Endothelial cell of umbilical vein (primary cell): ENCODE measurements at regions not wholly inside any gene's neighbourhood (a gene's known extent, or its start where the extent isn't known, plus 50 kb on each side); places are given as distances from the start of the nearest gene placed in this dataset.

Source experiments
- BruUV-seq: library from RNA; stranded (reverse); fragments of 400-500 nt; replicated peaks from 2 replicates; lab custom pipeline; 2021; lab: Mats Ljungman, UMichigan
- CTCF ChIA-PET: fragments of 300-600, 350-600 bp; sonication (Branson Sonifier 250); formaldehyde crosslinking; loops from one replicate; lab custom pipeline; 2021; ENCODE audit warnings: antibody characterized with exemption, inconsistent platforms; lab: Charles Lee
- POLR2A ChIA-PET: fragments of 300-600, 350-600 bp; sonication (Branson Sonifier 250); formaldehyde crosslinking; loops from one replicate; lab custom pipeline; 2021; ENCODE audit warnings: antibody characterized with exemption, inconsistent platforms; lab: Charles Lee
- DNase-seq: peaks from one replicate; pipeline ENCODE4 v3.0.0-alpha.2; 2011; ENCODE audit warnings: low read depth, low spot score
- FAIRE-seq: peaks from 2 replicates; lab custom pipeline; 2011; peaks lifted over from hg19 to GRCh38; lab: Jason Lieb, UNC
- H2AFZ ChIP-seq: 2 replicates; pipeline ENCODE4 v1.6.0; 2012; ENCODE audit warnings: low read depth, low read length, control low read depth, inconsistent platforms
- H3K27ac ChIP-seq: 2 replicates; pipeline ENCODE4 v1.5.1; 2011; ENCODE audit warnings: low read depth, mild to moderate bottlenecking, control low read depth, low read length, moderate library complexity; ENCODE audit not compliant: insufficient read depth
- H3K27me3 ChIP-seq, 2 experiments: 2 replicates each; pipeline versions ENCODE4 v1.6.0 to v1.6.1; 2011; ENCODE audit warnings: low read length in 2 of 2, mixed read lengths in 1 of 2; ENCODE audit not compliant: control insufficient read depth in 2 of 2, insufficient read depth in 2 of 2
- H3K36me3 ChIP-seq, 2 experiments: 2 replicates in 1 of 2; 3 replicates in 1 of 2; pipeline ENCODE4 v1.5.1; 2011; ENCODE audit warnings: low read length in 2 of 2, mild to moderate bottlenecking in 1 of 2, moderate library complexity in 1 of 2; ENCODE audit not compliant: control insufficient read depth in 2 of 2, insufficient read depth in 2 of 2; ENCODE audit errors: extremely low read depth in 1 of 2
- H3K4me1 ChIP-seq: 3 replicates; pipeline ENCODE4 v1.5.1; 2011; ENCODE audit warnings: mild to moderate bottlenecking, low read length; ENCODE audit not compliant: control insufficient read depth, insufficient read depth; ENCODE audit errors: extremely low read depth
- H3K4me2 ChIP-seq: 2 replicates; pipeline ENCODE4 v1.6.1; 2011; ENCODE audit warnings: low read length, control low read depth, mixed read lengths; ENCODE audit not compliant: insufficient read depth
- H3K4me3 ChIP-seq, 3 experiments: fragments of 200-600 bp in 1 of 3; sonication (generic), shearing (Covaris generic) in 1 of 3; replicated peaks in 1 of 3; 2 replicates each; pipeline ENCODE4 v1.5.1; 2011 to 2016; ENCODE audit warnings: control low read depth in 3 of 3, low read length in 3 of 3, mild to moderate bottlenecking in 2 of 3, inconsistent platforms in 1 of 3, low read depth in 1 of 3, moderate library complexity in 1 of 3; ENCODE audit not compliant: insufficient read depth in 1 of 3
- H3K79me2 ChIP-seq: 2 replicates; pipeline ENCODE4 v1.6.0; 2012; ENCODE audit warnings: low read length, inconsistent platforms; ENCODE audit not compliant: control insufficient read depth, insufficient read depth
- H3K9ac ChIP-seq: replicated peaks from 2 replicates; pipeline ENCODE3; 2011; ENCODE audit warnings: low read length, control low read depth; ENCODE audit not compliant: insufficient read depth; ENCODE audit errors: extremely low read depth
- H3K9me1 ChIP-seq: replicated peaks from 3 replicates; pipeline ENCODE4 v1.6.0; 2011; ENCODE audit warnings: mild to moderate bottlenecking, low read length; ENCODE audit not compliant: control insufficient read depth, insufficient read depth; ENCODE audit errors: extremely low read depth
- H3K9me3 ChIP-seq: replicated peaks from 2 replicates; pipeline ENCODE4 v1.5.1; 2012; ENCODE audit warnings: low read length, inconsistent platforms; ENCODE audit not compliant: control insufficient read depth, insufficient read depth
- H4K20me1 ChIP-seq: replicated peaks from 2 replicates; pipeline ENCODE3; 2011; ENCODE audit warnings: mild to moderate bottlenecking, low read length; ENCODE audit not compliant: control insufficient read depth, insufficient read depth; ENCODE audit errors: extremely low read depth
- EZH2 ChIP-seq: IDR thresholded peaks from 2 replicates; pipeline ENCODE4 v1.6.1; 2012; ENCODE audit warnings: borderline replicate concordance, low read depth, mild to moderate bottlenecking, moderate library complexity, low read length, inconsistent platforms; ENCODE audit not compliant: severe bottlenecking
- FOS ChIP-seq: IDR thresholded peaks from 2 replicates; pipeline ENCODE4 v1.6.1; 2011; ENCODE audit warnings: mild to moderate bottlenecking, low read length, moderate library complexity, borderline replicate concordance; ENCODE audit not compliant: insufficient read depth
- GATA2 ChIP-seq: IDR thresholded peaks from 2 replicates; pipeline ENCODE4 v1.7.0; 2011; ENCODE audit warnings: low read depth, mild to moderate bottlenecking, moderate library complexity, mixed read lengths, low read length; ENCODE audit not compliant: insufficient read length, insufficient read depth
- JUN ChIP-seq: IDR thresholded peaks from 2 replicates; pipeline ENCODE4 v1.6.1; 2011; ENCODE audit warnings: borderline replicate concordance, low read depth; ENCODE audit not compliant: insufficient read length, insufficient read depth
- MYC ChIP-seq: IDR thresholded peaks from one replicate; pipeline ENCODE4 v1.6.1; 2011; ENCODE audit warnings: mild to moderate bottlenecking, low read depth, low read length
- POLR2A ChIP-seq: IDR thresholded peaks from 2 replicates; pipeline ENCODE4 v1.6.1; 2012; ENCODE audit warnings: low read depth, mild to moderate bottlenecking, control low read depth, low read length
- POLR2AphosphoS5 ChIP-seq: IDR thresholded peaks from 2 replicates; pipeline ENCODE4 v1.6.1; 2012; ENCODE audit warnings: low read depth, mild to moderate bottlenecking, control low read depth, low read length, moderate library complexity; ENCODE audit not compliant: insufficient read depth
- dilution Hi-C: fragments of 300-500 bp; cut with MboI; formaldehyde crosslinking; loops from one replicate; pipeline ENCODE4 v1.15.0; 2019; ENCODE audit warnings: low sequenced_read_pairs; ENCODE audit not compliant: extremely low pct_ligation_motif_present
- intact Hi-C: fragments of 100-400 bp; cut with micrococcal nuclease; formaldehyde crosslinking; loops from one replicate; pipeline ENCODE4 v1.10.0; 2022
- TF ChIP-seq, protein P1 (sequence below), 2 donors: IDR thresholded peaks; 1 replicate in 1 of 2; 2 replicates in 1 of 2; pipeline ENCODE4 v1.5.1; 2011; ENCODE audit warnings: low read length in 2 of 2, mild to moderate bottlenecking in 2 of 2, moderate library complexity in 2 of 2, control low read depth in 1 of 2, inconsistent platforms in 1 of 2, low read depth in 1 of 2; ENCODE audit not compliant: insufficient read depth in 1 of 2; ENCODE audit errors: extremely low read depth in 1 of 2
- TF ChIP-seq, protein P2 (sequence below): IDR thresholded peaks from 2 replicates; pipeline ENCODE4 v1.6.1; 2011; ENCODE audit not compliant: insufficient read depth, insufficient read length

- intact Hi-C loops (no loop called here), dilution Hi-C loops (no loop called here)
- Histone ChIP-seq H3K27ac (no peak overlapping the region), H3K79me2 (no peaks in the 10 kb centered on the region), H3K27me3 (no peaks in the 10 kb centered on the region), H3K4me2 (no peak overlapping the region), H4K20me1 (no peaks in the 10 kb centered on the region), H2AFZ (no peak overlapping the region), H3K4me3 (no peak overlapping the region), H3K4me1 (peaks cover 6% of the 10 kb centered on the region), H3K9me3 (no peaks in the 10 kb centered on the region), H3K9me1 (no peaks in the 10 kb centered on the region), H3K9ac (no peak overlapping the region), H3K36me3 (no peaks in the 10 kb centered on the region)
- TF ChIP-seq POLR2A = no peak
- TF ChIP-seq GATA2 = no peak
- TF ChIP-seq FOS = no peak
- TF ChIP-seq POLR2AphosphoS5 = no peak
- no peak for TF ChIP-seq MYC
- TF ChIP-seq, protein P1, sequence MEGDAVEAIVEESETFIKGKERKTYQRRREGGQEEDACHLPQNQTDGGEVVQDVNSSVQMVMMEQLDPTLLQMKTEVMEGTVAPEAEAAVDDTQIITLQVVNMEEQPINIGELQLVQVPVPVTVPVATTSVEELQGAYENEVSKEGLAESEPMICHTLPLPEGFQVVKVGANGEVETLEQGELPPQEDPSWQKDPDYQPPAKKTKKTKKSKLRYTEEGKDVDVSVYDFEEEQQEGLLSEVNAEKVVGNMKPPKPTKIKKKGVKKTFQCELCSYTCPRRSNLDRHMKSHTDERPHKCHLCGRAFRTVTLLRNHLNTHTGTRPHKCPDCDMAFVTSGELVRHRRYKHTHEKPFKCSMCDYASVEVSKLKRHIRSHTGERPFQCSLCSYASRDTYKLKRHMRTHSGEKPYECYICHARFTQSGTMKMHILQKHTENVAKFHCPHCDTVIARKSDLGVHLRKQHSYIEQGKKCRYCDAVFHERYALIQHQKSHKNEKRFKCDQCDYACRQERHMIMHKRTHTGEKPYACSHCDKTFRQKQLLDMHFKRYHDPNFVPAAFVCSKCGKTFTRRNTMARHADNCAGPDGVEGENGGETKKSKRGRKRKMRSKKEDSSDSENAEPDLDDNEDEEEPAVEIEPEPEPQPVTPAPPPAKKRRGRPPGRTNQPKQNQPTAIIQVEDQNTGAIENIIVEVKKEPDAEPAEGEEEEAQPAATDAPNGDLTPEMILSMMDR (IDR thresholded peaks at IDR 0.05; ENCODE audit: extremely low read depth in 1 of 2, insufficient read depth in 1 of 2, low read depth in 1 of 2, low read length in 2 of 2) = no peak
- TF ChIP-seq EZH2 = no peak
- no peak for TF ChIP-seq JUN
- TF ChIP-seq, protein P2, sequence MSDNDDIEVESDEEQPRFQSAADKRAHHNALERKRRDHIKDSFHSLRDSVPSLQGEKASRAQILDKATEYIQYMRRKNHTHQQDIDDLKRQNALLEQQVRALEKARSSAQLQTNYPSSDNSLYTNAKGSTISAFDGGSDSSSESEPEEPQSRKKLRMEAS = no peak
- DNase-seq (no peak), FAIRE-seq (no peak)
- ChIA-PET CTCF (no interaction called here), POLR2A (no interaction called here)
- BruUV-seq = no TSS peak
These were observed 179.8 kb downstream of the KCNRG start for GRCh38 chr13:50195045-50195444.
